HepG2 (cell line): ENCODE measurements at regions not wholly inside any gene's neighbourhood (a gene's known extent, or its start where the extent isn't known, plus 50 kb on each side); places are given as distances from the start of the nearest gene placed in this dataset.

Experiments used
- CBX2 ChIP-seq, 2 experiments: fragments of 200-600 bp in 1 of 2; sonication (generic); formaldehyde crosslinking in 1 of 2; IDR thresholded peaks; 2 replicates each; pipeline versions ENCODE4 v1.7.0 to v1.8.1; 2018 to 2022; ENCODE audit warnings: low read depth in 2 of 2, low read length in 1 of 2, mild to moderate bottlenecking in 1 of 2, missing genetic modification reagents in 1 of 2
- CTCF ChIP-seq: sonication (generic); formaldehyde crosslinking; IDR thresholded peaks from 2 replicates; pipeline ENCODE4 v1.5.0; 2020; ENCODE audit warnings: mild to moderate bottlenecking, missing genetic modification reagents, moderate library complexity
- FIP1L1 ChIP-seq: fragments of 200-400 bp; formaldehyde crosslinking; IDR thresholded peaks from 2 replicates; pipeline ENCODE4 v1.6.1; 2018; ENCODE audit warnings: low read depth, mild to moderate bottlenecking, low read length, moderate library complexity, borderline replicate concordance; ENCODE audit not compliant: insufficient read depth
- FOXC1 ChIP-seq: sonication (generic); formaldehyde crosslinking; IDR thresholded peaks from 2 replicates; pipeline ENCODE4 v1.8.0; 2022; ENCODE audit warnings: mild to moderate bottlenecking, missing genetic modification reagents, borderline replicate concordance
- GABPB1 ChIP-seq: IDR thresholded peaks from 2 replicates; pipeline ENCODE4 v1.6.1; 2016; ENCODE audit warnings: mild to moderate bottlenecking, missing genetic modification reagents, moderate library complexity, missing compliant biosample characterization
- KDM2A ChIP-seq: sonication (generic); formaldehyde crosslinking; IDR thresholded peaks from 2 replicates; pipeline ENCODE4 v1.4.0; 2020; ENCODE audit warnings: low read depth, missing genetic modification reagents, borderline replicate concordance
- KLF16 ChIP-seq, 2 experiments: sonication (generic) in 1 of 2; formaldehyde crosslinking in 1 of 2; IDR thresholded peaks; 2 replicates each; pipeline versions ENCODE4 v1.6.1 to v1.8.0; 2016 to 2023; ENCODE audit warnings: missing genetic modification reagents in 2 of 2, missing compliant biosample characterization in 1 of 2
- MAZ ChIP-seq, 2 experiments: sonication (generic) in 1 of 2; formaldehyde crosslinking in 1 of 2; IDR thresholded peaks; 2 replicates each; pipeline versions ENCODE4 v1.5.0 to v1.6.1; 2012 to 2020; ENCODE audit warnings: low read depth in 2 of 2, mild to moderate bottlenecking in 2 of 2, borderline replicate concordance in 1 of 2, improper control_type of control experiment in 1 of 2, low read length in 1 of 2, missing genetic modification reagents in 1 of 2, moderate library complexity in 1 of 2
- PATZ1 ChIP-seq: sonication (generic); formaldehyde crosslinking; IDR thresholded peaks from 2 replicates; pipeline ENCODE4 v1.4.0; 2020; ENCODE audit warnings: missing genetic modification reagents
- REST ChIP-seq, 2 experiments: IDR thresholded peaks; 2 replicates each; pipeline ENCODE4 v1.6.1; 2011 to 2012; ENCODE audit warnings: low read length in 2 of 2, borderline replicate concordance in 1 of 2, low read depth in 1 of 2, mild to moderate bottlenecking in 1 of 2, moderate library complexity in 1 of 2
- SMC3 ChIP-seq: IDR thresholded peaks from 2 replicates; pipeline ENCODE4 v1.6.1; 2011; ENCODE audit warnings: low read length, improper control_type of control experiment
- U2AF2 ChIP-seq: fragments of 200-400 bp; formaldehyde crosslinking; IDR thresholded peaks from 2 replicates; pipeline ENCODE4 v1.6.1; 2017; ENCODE audit warnings: low read depth, mild to moderate bottlenecking, low read length
- ZNF557 ChIP-seq: sonication (generic); formaldehyde crosslinking; IDR thresholded peaks from 2 replicates; pipeline ENCODE4 v1.4.0; 2020; ENCODE audit warnings: missing genetic modification reagents
- ZNF567 ChIP-seq: sonication (generic); formaldehyde crosslinking; IDR thresholded peaks from 2 replicates; pipeline ENCODE4 v1.8.1; 2023; ENCODE audit warnings: mild to moderate bottlenecking, missing genetic modification reagents, borderline replicate concordance
- ZNF687 ChIP-seq: sonication (generic); formaldehyde crosslinking; IDR thresholded peaks from 2 replicates; pipeline ENCODE4 v1.5.1; 2020; ENCODE audit warnings: mild to moderate bottlenecking, missing genetic modification reagents, moderate library complexity

- TF ChIP-seq PATZ1 (CRISPR knock-in tag) (peak; percentile 35; the same call in 1 of the 2 replicates), FIP1L1 (no peak), KDM2A (CRISPR knock-in tag) (peak; percentile 59; the same call in 1 of the 2 replicates), FOXC1 (peak; percentile 54; the same call in 1 of the 2 replicates), KLF16 (CRISPR knock-in tag; IDR thresholded peaks at IDR 0.05) (0 out of 4 replicates have a peak, but pooled peaks of 1 of the 2 experiments have one; percentile 29), CBX2 (IDR thresholded peaks at IDR 0.05; ENCODE audit: low read depth, low read length) (no peak), CBX2 (CRISPR knock-in tag; IDR thresholded peaks at IDR 0.05; ENCODE audit: low read depth) (0 out of 2 replicates have a peak, but pooled peaks have one; percentile 35), REST (IDR thresholded peaks at IDR 0.05; ENCODE audit: borderline replicate concordance in 1 of 2, low read depth in 1 of 2, low read length in 2 of 2) (no peak), ZNF557 (CRISPR knock-in tag) (no peak), ZNF567 (no peak), SMC3 (peak; percentile 8; the same call in 1 of the 2 replicates), GABPB1 (peak; percentile 64; the same call in 1 of the 2 replicates), ZNF687 (peak; percentile 21; the same call in 1 of the 2 replicates), MAZ (IDR thresholded peaks at IDR 0.05; ENCODE audit: borderline replicate concordance, low read depth, low read length) (peak; percentile 43; the same call in 1 of the 2 replicates), MAZ (CRISPR knock-in tag; IDR thresholded peaks at IDR 0.05; ENCODE audit: low read depth) (peak; percentile 56; the same call in 1 of the 2 replicates), CTCF (CRISPR knock-in tag) (peak; percentile 80), U2AF2 (no peak)
Measured at GRCh38 chr12:127381043-127381668, 885.8 kb upstream of the TMEM132C start (continued).
